Activated CD8-positive, alpha-beta memory T cell treated with anti-CD3 and anti-CD28 coated beads for 4 hours (primary cell): ENCODE measurements at regions not wholly inside any gene's neighbourhood (a gene's known extent, or its start where the extent isn't known, plus 50 kb on each side); places are given as distances from the start of the nearest gene placed in this dataset.

Source experiments
- DNase-seq, 2 donors: peaks; one replicate each; pipeline ENCODE4 v3.0.0-alpha.2; 2020; ENCODE audit warnings: low read depth in 2 of 2

- DNase-seq = no peak
Observed at GRCh38 chr12:60335745-60336144, 739.9 kb downstream of the SLC16A7 start.

GRCh38 chr12:60337839-60338549 lies 742.2 kb downstream of the SLC16A7 start:
- no peak for DNase-seq

GRCh38 chr12:60345442-60345841 lies 749.6 kb downstream of the SLC16A7 start:
- no peak for DNase-seq

- no peak for DNase-seq
Observed at GRCh38 chr12:60349232-60349978, 753.6 kb downstream of the SLC16A7 start.

- no peak for DNase-seq
Observed at GRCh38 chr12:60387356-60387755, 791.5 kb downstream of the SLC16A7 start.

GRCh38 chr12:60391051-60391450 lies 795.2 kb downstream of the SLC16A7 start:
- DNase-seq = no peak

- DNase-seq = no peak
Observed at GRCh38 chr12:60391791-60392190, 796.0 kb downstream of the SLC16A7 start.

GRCh38 chr12:60393093-60393492 lies 797.3 kb downstream of the SLC16A7 start:
- no peak for DNase-seq

GRCh38 chr12:60394665-60395064 lies 798.8 kb downstream of the SLC16A7 start:
- DNase-seq = no peak

GRCh38 chr12:60398547-60398946 lies 802.7 kb downstream of the SLC16A7 start:
- no peak for DNase-seq

- DNase-seq = no peak
Observed at GRCh38 chr12:60399064-60399463, 803.2 kb downstream of the SLC16A7 start.

GRCh38 chr12:60402996-60403395 lies 807.2 kb downstream of the SLC16A7 start:
- no peak for DNase-seq

GRCh38 chr12:60415351-60415750 lies 819.5 kb downstream of the SLC16A7 start:
- DNase-seq = no peak

GRCh38 chr12:60419986-60420385 lies 824.2 kb downstream of the SLC16A7 start:
- no peak for DNase-seq

- no peak for DNase-seq
Observed at GRCh38 chr12:60421741-60422140, 825.9 kb downstream of the SLC16A7 start.

GRCh38 chr12:60437297-60437696 lies 841.5 kb downstream of the SLC16A7 start:
- DNase-seq = no peak

- DNase-seq = no peak
Observed at GRCh38 chr12:60441577-60441976, 845.7 kb downstream of the SLC16A7 start.

- DNase-seq = no peak
Observed at GRCh38 chr12:60451457-60451856, 855.6 kb downstream of the SLC16A7 start.

GRCh38 chr12:60465060-60465459 lies 869.2 kb downstream of the SLC16A7 start:
- DNase-seq = no peak

- DNase-seq = no peak
Observed at GRCh38 chr12:60468546-60468945, 872.7 kb downstream of the SLC16A7 start.

- no peak for DNase-seq
Observed at GRCh38 chr12:60475825-60476224, 880.0 kb downstream of the SLC16A7 start.

GRCh38 chr12:60487284-60487683 lies 891.5 kb downstream of the SLC16A7 start:
- no peak for DNase-seq

GRCh38 chr12:60489071-60489470 lies 893.2 kb downstream of the SLC16A7 start:
- no peak for DNase-seq
